Spleen (tissue), 11 donors: ENCODE measurements at regions not wholly inside any gene's neighbourhood (a gene's known extent, or its start where the extent isn't known, plus 50 kb on each side); places are given as distances from the start of the nearest gene placed in this dataset.

ENCODE experiments used
- DNase-seq: peaks from one replicate; pipeline ENCODE4 v3.0.0-alpha.2; 2020
- H3K27ac ChIP-seq, 8 donors: fragments of 200-600 bp; sonication (generic) in 7 of 8; 1 replicate in 4 of 8; 2 replicates in 4 of 8; pipeline versions ENCODE4 v1.5.0 to v1.8.0; 2016 to 2021; ENCODE audit warnings: inconsistent platforms in 4 of 8, mild to moderate bottlenecking in 4 of 8, moderate library complexity in 1 of 8
- H3K27me3 ChIP-seq, 7 donors: fragments of 200-600 bp; sonication (generic) in 6 of 7; replicated peaks in 1 of 7; 1 replicate in 4 of 7; 2 replicates in 3 of 7; pipeline versions ENCODE4 v1.5.0 to v1.8.0; 2016 to 2021; ENCODE audit warnings: inconsistent platforms in 3 of 7, mild to moderate bottlenecking in 1 of 7
- H3K36me3 ChIP-seq, 6 donors: fragments of 200-600 bp; sonication (generic) in 5 of 6; 1 replicate in 4 of 6; 2 replicates in 2 of 6; pipeline versions ENCODE4 v1.5.0 to v1.8.0; 2016 to 2021; ENCODE audit warnings: inconsistent platforms in 2 of 6
- H3K4me1 ChIP-seq, 6 donors: fragments of 200-600 bp; sonication (generic) in 5 of 6; 1 replicate in 3 of 6; 2 replicates in 3 of 6; pipeline versions ENCODE4 v1.5.0 to v1.8.0; 2016 to 2021; ENCODE audit warnings: inconsistent platforms in 3 of 6
- H3K4me3 ChIP-seq, 8 donors: fragments of 200-600 bp; sonication (generic) in 7 of 8; 1 replicate in 4 of 8; 2 replicates in 4 of 8; pipeline versions ENCODE4 v1.5.0 to v1.8.0; 2016 to 2021; ENCODE audit warnings: inconsistent platforms in 4 of 8, mild to moderate bottlenecking in 4 of 8, moderate library complexity in 2 of 8
- H3K9me3 ChIP-seq, 8 donors: fragments of 200-600 bp; sonication (generic) in 7 of 8; 1 replicate in 4 of 8; 2 replicates in 4 of 8; pipeline versions ENCODE4 v1.5.0 to v1.8.0; 2016 to 2021; ENCODE audit warnings: inconsistent platforms in 4 of 8
- CTCF ChIP-seq, 11 experiments: fragments of 200-600 bp in 7 of 11; fragments of 450-650 bp in 4 of 11; sonication (generic) in 4 of 11; IDR thresholded peaks in 8 of 11; conservative IDR thresholded peaks in 3 of 11; 1 replicate in 7 of 11; 2 replicates in 4 of 11; pipeline versions ENCODE4 v1.4.0 to v1.8.0; 2016 to 2021; ENCODE audit warnings: antibody characterized with exemption in 11 of 11, inconsistent platforms in 4 of 11, mild to moderate bottlenecking in 1 of 11
- POLR2A ChIP-seq, 3 donors: fragments of 450-650 bp; IDR thresholded peaks; one replicate each; pipeline ENCODE4 v1.5.1; 2017; ENCODE audit warnings: antibody characterized with exemption in 3 of 3, mild to moderate bottlenecking in 1 of 3
- POLR2AphosphoS5 ChIP-seq, 3 donors: sonication (generic); formaldehyde crosslinking; IDR thresholded peaks; one replicate each; pipeline ENCODE4 v1.5.1; 2017; ENCODE audit warnings: antibody characterized with exemption in 3 of 3
- WGBS, 5 donors: extraction: QIAGEN DNeasy Blood & Tissue Kit in 3 of 5; methylation state at CpG; one replicate each; pipeline versions ENCODE4 v1.1.5 to v1.1.7; 2013 to 2018; 5-methylcytosine and 5-hydroxymethylcytosine counted together
- intact Hi-C: fragments of 100-400 bp; cut with DNase I; formaldehyde crosslinking; loops from one replicate; pipeline ENCODE4 v1.15.0; 2023; ENCODE audit warnings: low total_unique reads
- donor health status: healthy with polysubstance abuse.
- donor health status: DM: no; HTN: no; CAD: no; lungs with moderate emphysema.
- donor health status: DM: no; HTN: no; CAD: no.
- donor health status: Bipolar disorder and iron deficiency.
- donor health status: healthy.
- donor health status: DM: no; HTN: no; CAD: no.
- donor health status: DM: yes; HTN: yes; CAD: no.

GRCh38 chr1:50346621-50347020 is 76.6 kb downstream of the DMRTA2 start:
- H3K27ac ChIP-seq = no peak overlapping the region
- intact Hi-C loops = loop anchor here (10.0 kb wide), 1 partner anchor 1662 kb away; no protein-coding TSS in a partner anchor
- DNase-seq = no peak
- 33 to 48% (median 45%) methylated on average over 7 of the region's 7 CpGs for WGBS, 5 donors
- no peak overlapping the region for H3K4me3 ChIP-seq
- peaks cover 0 to 7% (median 0%) of the 10 kb centered on the region in 8 donors for H3K9me3 ChIP-seq
- H3K27me3 ChIP-seq = peaks cover 0 to 54% (median 0%) of the 10 kb centered on the region in 7 donors
- no peaks in the 10 kb centered on the region for H3K36me3 ChIP-seq
- peaks cover 0 to 3% (median 0%) of the 10 kb centered on the region in 6 donors for H3K4me1 ChIP-seq
- TF ChIP-seq CTCF (IDR thresholded peaks at IDR 0.05 in 8 of 11, conservative IDR thresholded peaks at IDR 0.05 in 3 of 11) (no peak), POLR2A (IDR thresholded peaks at IDR 0.05) (no peak), POLR2AphosphoS5 (IDR thresholded peaks at IDR 0.05) (no peak)

- H3K27me3 ChIP-seq = peaks cover 0 to 56% (median 0%) of the 10 kb centered on the region in 7 donors
- peaks cover 0 to 7% (median 0%) of the 10 kb centered on the region in 8 donors for H3K9me3 ChIP-seq
- TF ChIP-seq POLR2AphosphoS5 (IDR thresholded peaks at IDR 0.05) = no peak
- TF ChIP-seq CTCF (IDR thresholded peaks at IDR 0.05 in 8 of 11, conservative IDR thresholded peaks at IDR 0.05 in 3 of 11) = no peak
- TF ChIP-seq POLR2A (IDR thresholded peaks at IDR 0.05) = no peak
- WGBS, 5 donors = 78 to 87% (median 83%) methylated on average over 5 of the region's 5 CpGs
- H3K4me3 ChIP-seq = no peak overlapping the region
- intact Hi-C loops = loop anchor here (10.0 kb wide), 1 partner anchor 1659 kb away; no protein-coding TSS in a partner anchor
- no peak for DNase-seq
- H3K4me1 ChIP-seq = peaks cover 0 to 3% (median 0%) of the 10 kb centered on the region in 6 donors
- no peaks in the 10 kb centered on the region for H3K36me3 ChIP-seq
- H3K27ac ChIP-seq = no peak overlapping the region
Measured at GRCh38 chr1:50343323-50343722, 79.9 kb downstream of the DMRTA2 start.

- intact Hi-C loops = loop anchor here (10.0 kb wide), 1 partner anchor 1658 kb away; no protein-coding TSS in a partner anchor
Measured at GRCh38 chr1:50342525-50342924, 80.7 kb downstream of the DMRTA2 start.

GRCh38 chr1:50335036-50335435 is 88.2 kb downstream of the DMRTA2 start:
- Histone ChIP-seq H3K9me3 (no peaks in the 10 kb centered on the region), H3K27ac (no peak overlapping the region), H3K27me3 (peaks cover 0 to 63% (median 19%) of the 10 kb centered on the region in 7 donors), H3K36me3 (no peaks in the 10 kb centered on the region), H3K4me3 (no peak overlapping the region), H3K4me1 (peaks cover 0 to 18% (median 15%) of the 10 kb centered on the region in 6 donors)
- DNase-seq = no peak
- intact Hi-C loops = no loop called here
- WGBS, 5 donors = 69 to 75% (median 73%) methylated on average over 5 of the region's 5 CpGs
- no peak for TF ChIP-seq POLR2A (IDR thresholded peaks at IDR 0.05)
- TF ChIP-seq CTCF (IDR thresholded peaks at IDR 0.05 in 8 of 11, conservative IDR thresholded peaks at IDR 0.05 in 3 of 11) = no peak
- no peak for TF ChIP-seq POLR2AphosphoS5 (IDR thresholded peaks at IDR 0.05)

More at GRCh38 chr1:50342525-50342924, 80.7 kb downstream of the DMRTA2 start:
- Histone ChIP-seq H3K4me3 (no peak overlapping the region), H3K36me3 (no peaks in the 10 kb centered on the region), H3K4me1 (peaks cover 0 to 3% (median 0%) of the 10 kb centered on the region in 6 donors), H3K27ac (no peak overlapping the region), H3K9me3 (peaks cover 0 to 7% (median 0%) of the 10 kb centered on the region in 8 donors), H3K27me3 (peaks cover 0 to 56% (median 0%) of the 10 kb centered on the region in 7 donors)
- no peak for DNase-seq
- TF ChIP-seq CTCF (IDR thresholded peaks at IDR 0.05 in 8 of 11, conservative IDR thresholded peaks at IDR 0.05 in 3 of 11) (no peak), POLR2AphosphoS5 (IDR thresholded peaks at IDR 0.05) (no peak), POLR2A (IDR thresholded peaks at IDR 0.05) (no peak)
